ENCODE measurements at regions not wholly inside any gene's neighbourhood (a gene's known extent, or its start where the extent isn't known, plus 50 kb on each side); places are given as distances from the start of the nearest gene placed in this dataset.

- TF ChIP-seq CTCF (IDR thresholded peaks at IDR 0.05) (no peak), POLR2A (IDR thresholded peaks at IDR 0.05) (no peak)
Measured at GRCh38 chr15:31802761-31803160, 227.6 kb upstream of the CHRNA7 start.

All from thyroid gland (tissue), 4 donors.